GM23248 (cell line): ENCODE measurements at regions not wholly inside any gene's neighbourhood (a gene's known extent, or its start where the extent isn't known, plus 50 kb on each side); places are given as distances from the start of the nearest gene placed in this dataset.

Experiments
- EZH2 ChIP-seq: fragments of 200-600 bp; sonication (generic); IDR thresholded peaks from 2 replicates; pipeline ENCODE4 v1.6.1; 2018; ENCODE audit warnings: antibody characterized with exemption, mild to moderate bottlenecking; ENCODE audit not compliant: insufficient read depth, poor library complexity, severe bottlenecking
- EZH2phosphoT487 ChIP-seq: fragments of 200-600 bp; sonication (generic); IDR thresholded peaks from 2 replicates; pipeline ENCODE4 v1.6.1; 2018; ENCODE audit warnings: antibody characterized with exemption, moderate library complexity, mild to moderate bottlenecking, low read depth; ENCODE audit not compliant: insufficient read depth

GRCh38 chr4:178811356-178811755, 1369.1 kb upstream of the AGA start:
- TF ChIP-seq EZH2phosphoT487: no peak
- no peak for TF ChIP-seq EZH2
